HG02678 (cell line): ENCODE measurements at regions not wholly inside any gene's neighbourhood (a gene's known extent, or its start where the extent isn't known, plus 50 kb on each side); places are given as distances from the start of the nearest gene placed in this dataset.
"Not testable (repeated sequence)": the region's sequence is repeated elsewhere in the genome, so short reads cannot be mapped to it uniquely, and the experiment has no call there.

ENCODE experiments used
- ATAC-seq: cut with Tn5 transposase; IDR thresholded peaks from one replicate; pipeline ENCODE4 v1.9.1; 2021; ENCODE audit warnings: mild to moderate bottlenecking, moderate library complexity; ENCODE audit not compliant: unreplicated experiment

DNA sequence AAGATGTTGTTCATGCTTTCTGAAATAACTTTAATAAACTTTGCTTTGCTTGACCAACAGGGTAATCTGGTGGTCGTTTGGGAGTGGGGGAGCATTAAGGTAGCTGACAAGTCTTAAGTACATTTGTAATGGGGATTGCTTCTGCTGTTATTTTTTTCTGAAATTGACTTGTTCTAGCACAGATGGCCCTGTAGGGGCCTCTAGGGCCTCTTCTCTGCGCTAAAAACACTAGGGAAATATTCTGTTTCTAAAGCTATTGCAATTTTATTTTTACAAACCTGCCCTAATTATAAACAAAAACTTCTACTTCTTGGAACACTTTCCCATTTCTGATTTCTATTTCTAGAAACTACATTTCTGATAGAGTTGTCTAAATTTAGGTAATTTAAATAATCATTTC lies 191.3 kb upstream of the KCNJ3 start:
- ATAC-seq: no peak

DNA sequence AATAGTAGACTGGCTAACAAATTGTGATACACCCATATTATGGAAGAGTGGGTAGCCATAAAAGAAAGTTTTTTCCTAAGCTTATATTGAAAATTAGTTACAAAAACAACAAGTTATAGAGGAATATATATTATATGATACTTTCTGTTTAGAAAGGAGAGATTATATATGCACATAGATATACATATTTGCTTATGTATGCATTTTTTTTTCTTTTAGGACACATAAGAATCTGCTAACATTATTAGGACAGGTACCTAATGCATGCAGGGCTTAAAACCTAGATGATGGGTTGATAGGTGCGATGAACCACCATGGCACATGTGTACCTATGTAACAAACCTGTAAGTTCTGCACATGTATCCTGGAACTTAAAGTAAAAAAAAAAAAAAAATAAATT lies 179.6 kb upstream of the KCNJ3 start:
- ATAC-seq: no peak

DNA sequence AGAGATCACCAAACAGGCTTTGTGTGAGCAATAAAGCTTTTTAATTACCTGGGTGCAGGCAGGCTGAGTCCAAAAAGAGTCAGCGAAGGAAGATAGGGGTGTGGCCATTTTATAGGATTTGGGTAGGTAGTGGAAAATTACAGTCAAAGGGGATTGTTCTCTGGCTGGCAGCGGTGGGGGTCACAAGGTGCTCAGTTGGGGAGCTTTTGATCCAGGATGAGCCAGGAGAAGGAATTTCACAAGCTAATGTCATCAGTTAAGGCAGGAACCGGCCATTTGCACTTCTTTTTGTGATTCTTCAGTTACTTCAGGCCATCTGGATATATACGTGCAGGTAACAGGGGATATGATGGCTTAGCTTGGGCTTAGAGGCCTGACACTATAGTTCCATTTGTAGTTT lies 177.5 kb upstream of the KCNJ3 start:
- not testable (repeated sequence) for ATAC-seq

DNA sequence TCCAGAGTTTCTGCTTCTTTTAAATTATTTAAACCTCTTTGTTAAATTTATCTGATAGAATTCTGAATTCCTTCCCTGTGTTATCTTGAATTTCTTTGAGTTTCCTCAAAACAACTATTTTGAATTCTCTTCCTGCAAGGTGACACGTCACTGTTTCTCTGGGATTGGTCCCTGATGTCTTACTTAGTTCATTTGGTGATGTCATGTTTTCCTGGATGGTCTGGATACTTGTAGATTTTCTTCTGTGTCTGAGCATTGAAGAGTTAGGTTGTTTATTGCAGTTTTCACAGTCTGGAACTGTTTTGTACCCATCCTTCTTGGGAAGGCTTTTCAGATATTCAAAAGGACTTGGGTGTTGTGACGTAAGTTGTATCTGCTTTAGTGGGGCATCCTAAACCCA lies 172.3 kb upstream of the KCNJ3 start:
- no peak for ATAC-seq

GRCh38 chr2:154527962-154528361 lies 170.5 kb upstream of the KCNJ3 start:
- ATAC-seq: no peak

DNA sequence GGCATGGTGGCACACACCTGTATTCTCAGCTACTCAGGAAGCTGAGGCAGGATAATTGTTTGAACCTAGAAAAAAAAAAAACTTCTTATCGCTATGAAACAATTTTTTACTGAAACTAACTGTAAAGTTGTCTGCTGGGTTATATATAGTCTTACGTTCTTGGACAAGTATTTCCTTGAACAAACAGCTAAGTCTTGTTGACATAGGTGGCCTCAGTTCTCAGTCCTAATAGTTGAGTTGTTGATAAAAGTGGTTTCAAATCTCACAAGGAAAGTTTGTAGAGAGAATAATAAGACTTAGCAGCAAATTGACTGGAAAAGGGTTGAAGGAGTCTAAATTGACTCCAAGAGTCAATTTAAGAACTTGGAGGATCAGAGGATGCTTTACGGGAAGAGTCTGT lies 166.5 kb upstream of the KCNJ3 start:
- ATAC-seq: no peak

DNA sequence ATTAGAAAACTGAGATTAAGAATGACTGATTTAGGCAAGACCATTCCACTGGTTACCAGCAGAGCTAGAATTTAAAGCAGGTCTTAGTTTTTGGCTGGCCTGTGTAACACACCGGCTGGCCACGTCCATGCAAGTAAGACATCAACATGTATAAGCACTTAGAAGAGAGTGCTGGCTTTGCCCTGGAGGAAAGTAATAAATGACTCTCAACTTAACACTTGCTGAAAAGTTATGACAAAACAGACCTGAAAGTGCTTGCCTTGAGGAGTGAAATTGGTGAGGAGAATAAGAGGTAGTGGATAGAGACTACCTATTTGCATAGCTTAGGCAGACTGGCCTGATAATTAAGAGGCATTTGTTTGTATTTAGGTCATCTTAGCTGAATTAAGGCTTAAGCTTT lies 165.7 kb upstream of the KCNJ3 start:
- no peak for ATAC-seq

DNA sequence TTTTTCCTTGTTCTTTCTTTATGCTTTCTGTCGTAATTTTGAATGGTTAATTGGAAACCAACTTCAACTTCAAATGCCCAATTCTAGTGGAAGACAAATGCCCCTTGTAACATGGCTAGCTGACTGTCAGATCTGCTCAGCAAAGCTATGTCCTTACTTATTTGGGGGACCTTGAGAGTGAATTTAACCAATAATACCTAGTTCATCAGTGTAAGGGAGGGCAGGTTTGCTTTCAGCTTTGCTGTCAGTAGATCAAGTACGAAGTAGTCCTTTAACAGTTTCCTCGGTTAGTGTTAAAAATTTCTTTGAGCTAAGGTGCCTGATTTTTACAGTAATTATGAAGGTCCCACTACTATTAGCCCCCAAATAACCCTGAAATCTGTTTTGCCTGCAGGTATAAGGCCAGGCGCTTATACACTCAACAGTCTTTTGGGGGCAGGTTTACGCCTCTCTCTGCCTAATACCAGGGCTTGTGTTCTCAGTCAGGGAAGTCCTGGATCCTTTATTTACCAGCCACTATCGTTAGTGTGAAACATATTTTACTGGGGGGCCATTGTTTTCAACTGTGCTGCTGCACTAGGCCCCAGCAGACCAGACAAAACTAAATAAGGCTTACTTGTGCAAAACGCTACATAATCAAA lies 165.1 kb upstream of the KCNJ3 start:
- ATAC-seq: no peak

GRCh38 chr2:154537024-154537423 lies 161.5 kb upstream of the KCNJ3 start:
- ATAC-seq: no peak

- ATAC-seq: no peak
Observed at GRCh38 chr2:154537843-154538450, 160.5 kb upstream of the KCNJ3 start.

DNA sequence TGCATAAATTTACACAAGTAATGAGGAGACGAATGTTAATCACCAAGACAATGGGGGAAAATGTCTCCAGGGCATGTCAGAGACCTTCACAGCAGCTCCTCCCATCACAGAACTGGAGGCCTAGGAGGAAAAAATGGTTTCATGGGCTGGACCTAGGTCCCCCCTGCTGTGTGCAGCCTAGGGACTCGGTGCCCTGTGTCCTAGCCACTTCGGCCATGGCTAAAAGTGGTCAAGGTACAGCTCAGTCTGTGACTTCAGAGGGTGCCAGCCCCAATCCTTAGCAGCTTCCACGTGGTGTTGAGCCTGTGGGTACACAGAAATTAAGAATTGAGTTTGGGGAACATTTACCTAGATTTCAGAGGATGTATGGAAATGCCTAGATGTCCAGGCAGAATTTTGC lies 152.2 kb upstream of the KCNJ3 start:
- no peak for ATAC-seq

DNA sequence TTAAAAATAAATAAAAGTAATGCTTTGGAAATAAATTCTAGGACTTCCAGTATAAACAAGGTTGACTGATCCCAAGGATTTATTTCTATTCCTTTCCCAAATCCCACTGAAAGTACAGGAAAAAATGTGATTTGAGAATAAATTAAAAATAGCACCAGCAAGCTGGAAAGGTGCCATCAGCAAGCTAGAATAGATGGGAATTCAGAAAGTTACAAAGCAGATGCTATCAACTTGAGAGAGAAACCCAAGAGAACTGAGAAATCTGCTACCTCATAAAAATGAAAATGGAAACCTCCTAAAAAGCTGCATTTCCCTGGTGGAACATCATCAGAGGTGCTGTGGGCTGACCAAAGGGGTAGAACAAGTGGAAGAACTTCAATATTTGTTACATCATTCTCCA lies 148.6 kb upstream of the KCNJ3 start:
- ATAC-seq: no peak

- no peak for ATAC-seq
Observed at GRCh38 chr2:154551649-154552048, 146.8 kb upstream of the KCNJ3 start.

- ATAC-seq: no peak
Observed at GRCh38 chr2:154554046-154554445, 144.4 kb upstream of the KCNJ3 start.

DNA sequence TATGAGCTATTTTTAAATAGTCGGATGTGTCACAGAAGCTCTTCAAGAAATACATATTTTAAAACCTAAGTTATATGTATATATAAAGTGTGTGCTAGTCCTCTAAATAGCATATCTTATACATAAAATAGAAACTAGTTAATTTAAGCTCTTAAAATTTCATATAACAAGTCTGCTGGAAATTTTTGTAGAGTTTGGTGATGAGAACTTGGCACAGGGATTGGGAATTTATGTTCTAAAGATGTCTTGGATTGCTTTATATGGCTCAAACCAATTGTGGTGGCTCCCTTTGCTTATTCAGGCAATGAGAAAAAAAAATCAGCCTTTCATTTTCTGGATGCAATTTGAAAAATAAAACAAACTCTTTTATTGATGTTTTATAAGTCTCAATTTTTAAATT lies 142.8 kb upstream of the KCNJ3 start:
- no peak for ATAC-seq

DNA sequence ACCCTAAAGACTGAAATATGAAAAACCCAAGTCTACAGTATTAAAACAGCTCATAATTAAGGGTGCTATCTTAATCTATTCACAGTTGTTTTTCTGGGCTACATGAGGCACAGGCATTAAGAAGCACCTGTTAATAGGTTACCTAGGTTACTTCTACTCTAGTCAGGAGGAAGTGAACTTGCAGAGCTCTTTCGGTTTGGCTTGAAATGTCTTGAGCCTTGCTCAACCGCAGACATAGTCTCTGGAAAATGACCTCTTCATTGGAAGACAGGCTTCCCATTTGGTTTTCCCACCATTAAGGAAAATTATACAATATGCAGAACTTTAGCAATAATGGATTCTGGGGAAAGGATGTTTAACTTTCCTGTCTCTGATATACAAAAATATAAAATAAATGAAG lies 142.3 kb upstream of the KCNJ3 start:
- no peak for ATAC-seq

- no peak for ATAC-seq
Observed at GRCh38 chr2:154556607-154557006, 141.9 kb upstream of the KCNJ3 start.

DNA sequence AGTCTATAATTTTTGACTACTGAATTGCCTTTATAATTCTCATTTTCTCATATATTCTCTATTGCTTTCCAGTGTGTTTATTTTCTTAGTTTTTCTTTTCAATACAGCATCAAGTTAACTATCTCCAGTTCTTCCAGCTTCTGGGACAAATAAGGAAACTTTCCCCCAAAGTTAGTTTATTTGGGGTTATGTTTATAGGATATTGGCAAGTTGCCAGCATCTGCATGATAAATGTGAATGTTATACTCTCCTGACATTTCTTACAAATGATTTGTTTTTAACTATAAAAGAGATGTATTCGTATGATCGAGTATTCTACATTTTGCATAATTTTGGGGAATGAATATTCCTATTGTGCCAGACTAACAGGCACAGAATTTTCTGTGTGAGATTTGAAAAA lies 140.6 kb upstream of the KCNJ3 start:
- ATAC-seq: no peak

DNA sequence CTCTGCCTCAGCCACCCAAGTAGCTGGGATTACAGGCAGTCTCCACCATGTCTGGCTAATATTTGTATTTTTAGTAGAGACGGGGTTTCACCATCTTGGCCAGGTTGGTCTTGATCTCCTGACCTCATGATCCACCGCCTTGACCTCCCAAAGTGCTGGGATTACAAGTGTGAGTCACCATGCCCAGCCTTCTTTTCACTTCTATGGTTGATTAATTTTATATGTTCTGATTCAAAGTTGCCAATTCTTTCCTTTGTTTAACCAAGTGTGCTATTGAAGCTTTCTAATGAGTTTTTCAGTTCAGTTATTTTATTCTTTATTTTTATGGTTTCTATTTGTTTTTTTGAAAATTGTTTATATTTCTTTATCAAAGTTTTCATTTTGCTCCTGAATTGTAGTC lies 133.1 kb upstream of the KCNJ3 start:
- no peak for ATAC-seq

GRCh38 chr2:154568413-154568812 lies 130.1 kb upstream of the KCNJ3 start:
- ATAC-seq: no peak

- no peak for ATAC-seq
Observed at GRCh38 chr2:154570501-154570900, 128.0 kb upstream of the KCNJ3 start.

DNA sequence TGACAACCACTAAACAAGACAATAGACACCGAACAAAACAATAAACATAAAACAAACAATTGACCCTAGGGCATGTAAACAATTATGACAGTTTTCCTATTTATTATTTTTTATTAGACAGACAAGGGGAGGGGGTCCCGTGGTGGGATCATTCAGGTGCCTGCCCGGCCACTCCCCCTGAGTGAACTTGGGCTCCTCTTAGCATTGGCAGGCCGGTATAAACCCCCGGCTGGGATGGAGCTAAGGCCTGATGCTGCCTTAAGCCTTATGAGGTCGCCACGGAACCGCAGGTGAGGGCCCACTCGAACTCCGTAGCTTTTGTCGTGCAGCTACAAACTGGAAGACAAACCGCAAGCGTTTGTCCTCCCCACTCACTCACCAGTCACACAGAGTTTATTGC lies 121.8 kb upstream of the KCNJ3 start:
- not testable (repeated sequence) for ATAC-seq

DNA sequence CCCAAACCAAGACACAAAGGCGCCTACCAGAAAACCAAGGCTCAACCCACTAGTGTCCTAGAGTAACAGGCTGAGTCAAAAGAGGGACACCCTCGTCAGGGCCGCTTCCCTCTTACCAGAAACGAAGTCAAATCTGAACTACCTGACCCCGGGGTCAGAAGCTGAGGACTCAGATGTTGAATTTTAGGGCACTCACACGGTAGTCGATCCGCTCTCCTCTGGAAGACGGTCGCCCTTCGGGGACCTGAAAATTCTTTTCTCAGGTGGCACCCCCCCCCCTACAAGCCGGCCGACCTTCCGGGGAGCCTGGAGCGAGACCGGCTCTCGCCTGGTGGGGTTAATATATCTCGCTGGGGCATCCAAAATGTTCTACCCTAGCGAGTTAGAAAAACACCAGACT lies 121.1 kb upstream of the KCNJ3 start:
- ATAC-seq: no peak
